LNCAP (cell line): ENCODE measurements at regions not wholly inside any gene's neighbourhood (a gene's known extent, or its start where the extent isn't known, plus 50 kb on each side); places are given as distances from the start of the nearest gene placed in this dataset.

Experiments
- TF ChIP-seq, protein P1 (sequence below): fragments of 450-650 bp; IDR thresholded peaks from 2 replicates; pipeline ENCODE4 v1.5.1; 2017; ENCODE audit warnings: mild to moderate bottlenecking

GRCh38 chr6:4472222-4472621, 304.0 kb upstream of the CDYL start:
- TF ChIP-seq, protein P1, sequence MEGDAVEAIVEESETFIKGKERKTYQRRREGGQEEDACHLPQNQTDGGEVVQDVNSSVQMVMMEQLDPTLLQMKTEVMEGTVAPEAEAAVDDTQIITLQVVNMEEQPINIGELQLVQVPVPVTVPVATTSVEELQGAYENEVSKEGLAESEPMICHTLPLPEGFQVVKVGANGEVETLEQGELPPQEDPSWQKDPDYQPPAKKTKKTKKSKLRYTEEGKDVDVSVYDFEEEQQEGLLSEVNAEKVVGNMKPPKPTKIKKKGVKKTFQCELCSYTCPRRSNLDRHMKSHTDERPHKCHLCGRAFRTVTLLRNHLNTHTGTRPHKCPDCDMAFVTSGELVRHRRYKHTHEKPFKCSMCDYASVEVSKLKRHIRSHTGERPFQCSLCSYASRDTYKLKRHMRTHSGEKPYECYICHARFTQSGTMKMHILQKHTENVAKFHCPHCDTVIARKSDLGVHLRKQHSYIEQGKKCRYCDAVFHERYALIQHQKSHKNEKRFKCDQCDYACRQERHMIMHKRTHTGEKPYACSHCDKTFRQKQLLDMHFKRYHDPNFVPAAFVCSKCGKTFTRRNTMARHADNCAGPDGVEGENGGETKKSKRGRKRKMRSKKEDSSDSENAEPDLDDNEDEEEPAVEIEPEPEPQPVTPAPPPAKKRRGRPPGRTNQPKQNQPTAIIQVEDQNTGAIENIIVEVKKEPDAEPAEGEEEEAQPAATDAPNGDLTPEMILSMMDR, result no peak

DNA sequence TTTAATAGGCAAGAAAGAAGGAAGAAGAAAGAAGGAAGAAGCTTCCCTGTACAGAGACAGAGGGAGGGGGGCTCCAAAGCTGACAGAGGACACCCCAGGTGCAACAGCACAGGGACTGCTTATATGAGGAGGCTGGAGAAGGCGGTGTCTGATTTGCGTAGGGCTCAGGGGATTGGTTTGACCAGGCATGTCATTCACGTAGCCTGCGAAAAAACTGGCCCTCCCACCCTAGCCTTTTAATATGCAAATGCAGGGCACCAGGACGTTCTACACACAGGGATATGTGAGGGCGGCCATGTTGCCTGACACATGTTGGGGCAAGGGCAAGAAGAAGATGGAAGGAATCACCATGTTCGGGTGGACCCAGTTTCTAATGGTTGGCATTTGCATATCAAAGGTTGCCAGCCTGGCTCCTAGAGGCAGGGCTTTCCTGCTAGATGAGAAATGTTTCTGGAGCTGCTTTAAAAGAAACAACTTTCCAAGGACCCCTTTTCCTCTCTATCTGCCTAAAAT, 305.4 kb upstream of the CDYL start:
- TF ChIP-seq, protein P1, result no peak

GRCh38 chr6:4466769-4467480, 309.3 kb upstream of the CDYL start:
- TF ChIP-seq, protein P1, result no peak

- TF ChIP-seq, protein P1, result no peak
Observed at GRCh38 chr6:4466261-4466660, 309.9 kb upstream of the CDYL start.

DNA sequence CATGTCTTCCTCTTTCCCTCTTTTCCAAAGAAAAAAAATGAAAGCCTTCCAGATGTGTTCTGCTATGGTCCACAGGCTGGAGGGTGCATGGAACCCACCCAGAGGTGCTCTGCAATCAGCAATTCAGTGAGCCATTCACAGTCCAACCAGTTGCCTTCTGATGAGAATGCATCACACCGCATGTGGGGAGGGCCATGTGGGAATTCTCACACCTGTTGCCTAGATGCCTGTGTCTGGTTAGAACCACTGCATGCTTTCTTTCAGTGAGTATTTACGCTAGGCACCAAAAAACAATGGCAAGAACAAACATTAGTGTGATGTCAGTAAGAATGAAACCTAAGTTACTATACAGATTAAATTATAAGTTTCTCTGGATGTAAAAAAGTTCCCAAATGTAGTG, 311.6 kb upstream of the CDYL start:
- TF ChIP-seq, protein P1, result no peak

GRCh38 chr6:4463236-4463635, 313.0 kb upstream of the CDYL start:
- TF ChIP-seq, protein P1, result no peak

GRCh38 chr6:4460586-4461475, 315.4 kb upstream of the CDYL start:
- TF ChIP-seq, protein P1, result no peak
